ENCODE measurements at regions not wholly inside any gene's neighbourhood (a gene's known extent, or its start where the extent isn't known, plus 50 kb on each side); places are given as distances from the start of the nearest gene placed in this dataset.

DNA sequence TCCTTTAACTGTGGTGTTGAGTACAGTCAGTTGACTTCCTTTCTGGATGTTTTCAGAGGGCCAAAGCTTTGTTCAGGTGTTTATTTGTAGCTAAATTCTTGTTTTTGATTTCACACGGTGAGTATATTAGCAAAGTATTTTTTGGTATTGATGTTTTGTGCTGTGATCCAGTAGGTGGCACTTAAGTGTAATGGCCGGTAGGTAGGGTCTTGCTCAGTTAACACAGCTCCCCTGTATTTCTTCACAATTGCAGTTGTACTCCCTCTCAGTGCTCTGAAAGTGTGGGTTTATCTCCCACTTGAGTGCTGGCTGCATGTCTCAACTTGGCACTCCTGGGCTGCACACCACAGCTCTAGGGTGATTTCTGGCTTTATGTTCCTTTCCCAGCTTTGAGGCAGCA is 339.5 kb downstream of the AEBP2 start:
- Histone ChIP-seq H3K9me3 (ENCODE audit: control insufficient read depth in 5 of 5, low read length in 5 of 5) (no peaks in the 10 kb centered on the region), H3K36me3 (ENCODE audit: control insufficient read depth in 5 of 5, insufficient read depth in 5 of 5, low read length in 5 of 5) (no peaks in the 10 kb centered on the region), H3K27me3 (ENCODE audit: control insufficient read depth in 5 of 5, insufficient read depth in 4 of 5, low read length in 5 of 5) (no peaks in the 10 kb centered on the region), H3K4me1 (ENCODE audit: control insufficient read depth in 5 of 5, insufficient read depth in 5 of 5, low read length in 5 of 5) (peaks cover 0 to 11% (median 4%) of the 10 kb centered on the region in 5 donors), H3K4me3 (ENCODE audit: low read depth in 1 of 5, low read length in 5 of 5) (no peak overlapping the region), H3K27ac (ENCODE audit: low read depth, low read length) (no peak overlapping the region), H3K9ac (ENCODE audit: low read length in 5 of 5) (no peak overlapping the region)

DNA sequence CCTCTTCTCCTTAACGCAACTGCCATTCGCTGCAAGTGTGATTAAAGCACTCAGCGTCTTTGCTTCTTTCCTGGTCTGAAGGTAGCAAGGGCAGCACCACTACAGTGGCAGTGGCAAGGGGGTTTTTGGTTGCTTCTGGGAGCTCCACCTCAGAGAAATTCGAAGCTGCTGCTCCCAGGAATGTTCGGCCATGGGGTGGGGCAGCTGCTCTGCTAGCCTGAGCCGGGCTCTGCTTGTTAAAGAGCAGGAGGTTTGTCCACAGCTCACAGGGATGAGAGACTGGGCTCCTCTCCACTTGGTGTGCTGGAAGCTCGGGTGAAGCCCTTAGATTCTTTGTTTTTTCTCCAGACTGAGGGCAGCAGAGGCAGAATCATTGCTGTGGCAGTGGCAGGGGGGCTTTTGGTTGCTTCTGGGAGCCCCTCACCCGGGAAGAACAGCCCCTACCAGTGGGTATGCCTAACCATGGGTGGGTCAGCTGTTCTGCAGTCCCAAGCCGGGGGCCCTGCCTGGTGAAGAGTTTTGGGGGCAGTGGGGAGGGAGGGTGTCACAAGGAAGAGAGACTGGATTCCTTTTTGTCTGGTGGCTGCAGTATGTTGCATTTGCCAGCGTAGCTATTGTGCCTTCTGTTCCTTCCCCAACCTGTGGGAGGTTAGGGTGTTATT is 340.2 kb downstream of the AEBP2 start:
- Histone ChIP-seq H3K27ac (ENCODE audit: low read depth, low read length) (no peak overlapping the region), H3K36me3 (ENCODE audit: control insufficient read depth in 5 of 5, insufficient read depth in 5 of 5, low read length in 5 of 5) (no peaks in the 10 kb centered on the region), H3K27me3 (ENCODE audit: control insufficient read depth in 5 of 5, insufficient read depth in 4 of 5, low read length in 5 of 5) (no peaks in the 10 kb centered on the region), H3K9ac (ENCODE audit: low read length in 5 of 5) (no peak overlapping the region), H3K4me3 (ENCODE audit: low read depth in 1 of 5, low read length in 5 of 5) (no peak overlapping the region), H3K4me1 (ENCODE audit: control insufficient read depth in 5 of 5, insufficient read depth in 5 of 5, low read length in 5 of 5) (peaks cover 0 to 11% (median 4%) of the 10 kb centered on the region in 5 donors), H3K9me3 (ENCODE audit: control insufficient read depth in 5 of 5, low read length in 5 of 5) (peaks cover 0 to 3% (median 0%) of the 10 kb centered on the region in 5 donors)

DNA sequence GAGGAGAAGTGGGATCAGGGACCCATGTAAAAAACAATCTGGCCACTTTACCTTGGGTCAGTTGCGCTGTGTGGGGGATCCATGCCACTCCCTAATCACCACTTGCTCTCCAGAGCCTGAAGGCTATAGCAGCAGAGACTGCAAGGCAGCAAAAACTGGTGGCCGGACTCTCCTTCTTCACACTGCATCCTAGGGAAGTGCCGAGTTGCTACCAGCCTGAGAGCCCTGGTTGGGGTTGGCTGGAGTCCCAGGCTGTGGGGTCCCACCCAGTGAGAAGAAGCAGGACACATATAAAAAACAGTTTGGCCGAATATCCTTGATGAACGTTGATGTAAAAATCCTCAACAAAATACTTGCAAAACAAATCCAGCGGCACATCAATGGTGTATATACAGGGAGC is 341.2 kb downstream of the AEBP2 start:
- no peaks in the 10 kb centered on the region for H3K36me3 ChIP-seq (ENCODE audit: control insufficient read depth in 5 of 5, insufficient read depth in 5 of 5, low read length in 5 of 5)
- no peak overlapping the region for H3K4me3 ChIP-seq (ENCODE audit: low read depth in 1 of 5, low read length in 5 of 5)
- peaks cover 0 to 11% (median 4%) of the 10 kb centered on the region in 5 donors for H3K4me1 ChIP-seq (ENCODE audit: control insufficient read depth in 5 of 5, insufficient read depth in 5 of 5, low read length in 5 of 5)
- no peak overlapping the region for H3K9ac ChIP-seq (ENCODE audit: low read length in 5 of 5)
- peaks cover 0 to 7% (median 0%) of the 10 kb centered on the region in 5 donors for H3K9me3 ChIP-seq (ENCODE audit: control insufficient read depth in 5 of 5, low read length in 5 of 5)
- no peak overlapping the region for H3K27ac ChIP-seq (ENCODE audit: low read depth, low read length)
- no peaks in the 10 kb centered on the region for H3K27me3 ChIP-seq (ENCODE audit: control insufficient read depth in 5 of 5, insufficient read depth in 4 of 5, low read length in 5 of 5)

DNA sequence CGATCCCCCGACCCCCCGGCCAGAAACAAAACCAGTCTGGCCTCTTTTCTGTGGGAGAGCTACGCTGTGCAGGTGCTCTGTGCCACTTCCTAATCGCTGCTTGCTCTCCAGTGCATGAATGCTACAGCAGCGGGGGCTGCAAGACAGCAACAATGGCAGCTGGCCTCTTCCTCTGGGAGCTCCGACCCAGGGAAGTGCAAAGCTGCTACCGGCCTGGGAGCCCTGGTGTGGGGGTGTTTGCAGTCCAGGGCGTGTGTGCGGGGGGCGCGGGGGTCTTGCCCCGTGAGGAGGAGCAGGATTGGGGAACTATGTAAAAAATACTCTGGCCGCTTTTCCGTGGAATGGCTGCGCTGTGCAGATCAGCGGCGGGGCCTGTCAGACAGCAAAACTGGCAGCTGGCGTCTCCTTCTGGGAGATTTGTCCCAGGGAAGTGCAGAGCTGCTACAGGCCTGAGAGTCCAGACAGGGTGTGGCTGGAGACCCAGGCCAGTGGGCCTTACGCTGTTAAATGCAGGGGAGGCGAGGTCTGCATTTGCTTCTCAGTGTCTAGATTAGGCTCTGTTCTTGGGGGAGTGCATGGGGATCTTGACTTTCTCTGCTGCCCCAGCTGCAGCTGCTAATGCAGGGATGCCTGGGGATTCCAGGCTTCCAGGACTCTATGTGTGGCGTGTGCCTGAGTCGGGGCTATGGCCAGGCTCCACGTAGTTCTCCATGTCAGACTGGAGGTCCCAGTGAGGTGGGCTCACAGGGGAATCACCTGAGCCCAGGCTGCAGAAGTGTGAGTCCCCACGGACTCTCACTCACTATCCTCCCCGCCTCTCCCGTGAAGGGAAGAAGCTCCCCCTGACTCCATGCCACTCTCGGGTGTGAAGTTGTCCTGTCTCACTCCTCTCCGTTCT is 344.5 kb downstream of the AEBP2 start:
- Histone ChIP-seq H3K9ac (ENCODE audit: low read length in 5 of 5) (no peak overlapping the region), H3K4me1 (ENCODE audit: control insufficient read depth in 5 of 5, insufficient read depth in 5 of 5, low read length in 5 of 5) (peaks cover 0 to 2% (median under 1%) of the 10 kb centered on the region in 5 donors), H3K27ac (ENCODE audit: low read depth, low read length) (no peak overlapping the region), H3K9me3 (ENCODE audit: control insufficient read depth in 5 of 5, low read length in 5 of 5) (peaks cover 0 to 7% (median 0%) of the 10 kb centered on the region in 5 donors), H3K27me3 (ENCODE audit: control insufficient read depth in 5 of 5, insufficient read depth in 4 of 5, low read length in 5 of 5) (no peaks in the 10 kb centered on the region), H3K36me3 (ENCODE audit: control insufficient read depth in 5 of 5, insufficient read depth in 5 of 5, low read length in 5 of 5) (no peaks in the 10 kb centered on the region), H3K4me3 (ENCODE audit: low read depth in 1 of 5, low read length in 5 of 5) (peak overlapping the region in 1 of 5 donors; percentile 2)

DNA sequence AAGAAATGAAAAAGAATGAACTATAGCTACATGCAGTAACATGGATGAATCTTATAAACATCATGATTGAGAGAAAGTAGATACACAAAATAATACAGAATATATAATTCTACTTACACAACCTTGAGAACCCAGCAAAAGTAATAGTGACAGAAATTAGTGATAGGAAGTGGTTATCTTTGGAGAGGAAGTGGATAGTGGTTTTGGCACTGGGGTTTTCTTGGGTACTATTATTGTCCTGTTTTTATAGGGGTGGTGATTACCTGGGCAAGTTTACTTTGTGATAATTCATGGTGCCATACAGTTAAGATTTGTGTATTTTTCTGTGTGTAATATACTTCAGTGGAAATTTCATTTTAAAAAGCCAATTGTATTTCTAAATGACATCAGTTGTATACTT is 352.7 kb downstream of the AEBP2 start:
- H3K4me3 ChIP-seq (ENCODE audit: low read depth in 1 of 5, low read length in 5 of 5) = no peak overlapping the region

DNA sequence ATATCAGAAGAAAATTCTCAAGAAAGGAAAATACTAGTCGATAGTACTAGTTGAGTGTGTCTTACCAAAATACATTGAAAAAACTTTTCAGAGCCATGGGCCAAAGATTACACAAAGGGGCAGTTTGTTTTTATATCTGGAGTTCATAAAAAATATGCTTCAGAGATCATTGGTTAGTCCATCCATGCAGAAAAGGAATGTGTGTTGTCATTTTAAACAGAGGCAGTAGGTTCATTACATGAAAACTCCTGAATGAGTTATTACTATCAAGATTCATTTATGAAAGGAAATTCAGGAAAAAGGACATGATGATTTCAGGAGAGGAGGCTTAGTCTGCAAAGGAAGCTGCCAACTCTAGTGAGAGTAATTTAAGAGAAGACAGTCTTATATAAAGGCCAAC is 354.8 kb downstream of the AEBP2 start:
- Histone ChIP-seq H3K9me3 (ENCODE audit: control insufficient read depth in 5 of 5, low read length in 5 of 5) (no peaks in the 10 kb centered on the region), H3K27ac (ENCODE audit: low read depth, low read length) (no peak overlapping the region), H3K4me3 (ENCODE audit: low read depth in 1 of 5, low read length in 5 of 5) (no peak overlapping the region), H3K4me1 (ENCODE audit: control insufficient read depth in 5 of 5, insufficient read depth in 5 of 5, low read length in 5 of 5) (no peaks in the 10 kb centered on the region), H3K9ac (ENCODE audit: low read length in 5 of 5) (no peak overlapping the region), H3K36me3 (ENCODE audit: control insufficient read depth in 5 of 5, insufficient read depth in 5 of 5, low read length in 5 of 5) (no peaks in the 10 kb centered on the region), H3K27me3 (ENCODE audit: control insufficient read depth in 5 of 5, insufficient read depth in 4 of 5, low read length in 5 of 5) (no peaks in the 10 kb centered on the region)

More for the DNA sequence above, 352.7 kb downstream of the AEBP2 start:
- H3K27ac ChIP-seq (ENCODE audit: low read depth, low read length) = no peak overlapping the region
- no peak overlapping the region for H3K9ac ChIP-seq (ENCODE audit: low read length in 5 of 5)
- H3K4me1 ChIP-seq (ENCODE audit: control insufficient read depth in 5 of 5, insufficient read depth in 5 of 5, low read length in 5 of 5) = no peaks in the 10 kb centered on the region
- H3K36me3 ChIP-seq (ENCODE audit: control insufficient read depth in 5 of 5, insufficient read depth in 5 of 5, low read length in 5 of 5) = no peaks in the 10 kb centered on the region
- no peaks in the 10 kb centered on the region for H3K9me3 ChIP-seq (ENCODE audit: control insufficient read depth in 5 of 5, low read length in 5 of 5)
- H3K27me3 ChIP-seq (ENCODE audit: control insufficient read depth in 5 of 5, insufficient read depth in 4 of 5, low read length in 5 of 5) = no peaks in the 10 kb centered on the region

DNA sequence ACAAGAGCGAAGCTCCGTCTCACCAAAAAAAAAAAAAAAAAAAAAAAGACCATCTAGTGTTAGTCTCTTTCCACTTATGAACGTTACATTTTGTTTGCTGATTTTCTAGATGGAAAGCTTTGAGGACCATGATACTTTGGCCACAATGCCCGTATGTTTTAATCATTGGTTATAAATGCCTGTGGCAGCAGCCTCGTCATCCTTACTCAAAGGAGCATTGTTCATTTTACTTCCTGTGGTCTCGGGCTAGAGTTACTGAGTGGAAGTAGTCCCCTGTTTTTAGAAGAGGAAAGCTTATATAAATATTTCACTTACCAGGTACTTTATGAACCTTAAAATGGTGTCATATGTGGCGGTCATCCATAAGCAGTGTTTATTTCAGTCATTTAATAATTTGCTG is 359.9 kb downstream of the AEBP2 start:
- no peak overlapping the region for H3K9ac ChIP-seq (ENCODE audit: low read length in 5 of 5)
- no peaks in the 10 kb centered on the region for H3K36me3 ChIP-seq (ENCODE audit: control insufficient read depth in 5 of 5, insufficient read depth in 5 of 5, low read length in 5 of 5)
- H3K27ac ChIP-seq (ENCODE audit: low read depth, low read length) = no peak overlapping the region
- H3K27me3 ChIP-seq (ENCODE audit: control insufficient read depth in 5 of 5, insufficient read depth in 4 of 5, low read length in 5 of 5) = no peaks in the 10 kb centered on the region
- no peak overlapping the region for H3K4me3 ChIP-seq (ENCODE audit: low read depth in 1 of 5, low read length in 5 of 5)
- no peaks in the 10 kb centered on the region for H3K9me3 ChIP-seq (ENCODE audit: control insufficient read depth in 5 of 5, low read length in 5 of 5)
- H3K4me1 ChIP-seq (ENCODE audit: control insufficient read depth in 5 of 5, insufficient read depth in 5 of 5, low read length in 5 of 5) = peaks cover 0 to 3% (median 0%) of the 10 kb centered on the region in 5 donors

DNA sequence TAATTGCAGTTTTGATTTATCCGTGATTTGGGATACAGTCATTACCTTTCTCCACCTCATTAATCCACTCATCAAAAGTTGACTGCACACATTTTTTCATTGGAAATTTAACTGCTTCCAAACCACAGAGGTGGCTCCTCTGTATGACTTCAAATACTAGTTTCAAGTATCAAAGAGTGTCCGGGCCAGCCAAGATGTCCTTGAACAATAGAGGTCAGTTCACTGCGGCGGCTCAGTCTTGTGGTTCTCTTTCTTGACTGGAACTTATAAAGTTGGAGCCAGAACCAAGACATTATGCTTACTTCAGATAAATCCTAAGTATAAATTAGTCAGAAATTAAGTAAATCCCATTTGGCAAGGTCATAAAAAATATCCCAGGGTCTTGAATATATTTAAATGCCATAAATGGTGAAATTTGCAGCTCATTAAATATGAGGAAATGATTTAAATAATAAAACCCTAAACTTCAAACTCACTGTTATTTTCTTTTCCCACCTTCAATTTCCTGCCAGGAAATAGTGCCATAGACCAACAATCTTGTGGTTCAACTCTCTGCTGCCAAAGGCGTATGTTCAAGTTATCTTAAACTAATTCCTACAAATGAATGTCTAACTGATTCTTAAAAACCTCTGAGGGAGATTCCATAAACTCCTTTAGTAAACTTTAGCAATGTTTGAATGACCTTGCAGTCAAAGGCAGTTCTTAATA is 360.8 kb downstream of the AEBP2 start:
- no peak overlapping the region for H3K9ac ChIP-seq (ENCODE audit: low read length in 5 of 5)
- H3K27me3 ChIP-seq (ENCODE audit: control insufficient read depth in 5 of 5, insufficient read depth in 4 of 5, low read length in 5 of 5) = no peaks in the 10 kb centered on the region
- H3K9me3 ChIP-seq (ENCODE audit: control insufficient read depth in 5 of 5, low read length in 5 of 5) = no peaks in the 10 kb centered on the region
- H3K27ac ChIP-seq (ENCODE audit: low read depth, low read length) = no peak overlapping the region
- H3K4me3 ChIP-seq (ENCODE audit: low read depth in 1 of 5, low read length in 5 of 5) = no peak overlapping the region
- peaks cover 0 to 3% (median 0%) of the 10 kb centered on the region in 5 donors for H3K4me1 ChIP-seq (ENCODE audit: control insufficient read depth in 5 of 5, insufficient read depth in 5 of 5, low read length in 5 of 5)
- no peaks in the 10 kb centered on the region for H3K36me3 ChIP-seq (ENCODE audit: control insufficient read depth in 5 of 5, insufficient read depth in 5 of 5, low read length in 5 of 5)

DNA sequence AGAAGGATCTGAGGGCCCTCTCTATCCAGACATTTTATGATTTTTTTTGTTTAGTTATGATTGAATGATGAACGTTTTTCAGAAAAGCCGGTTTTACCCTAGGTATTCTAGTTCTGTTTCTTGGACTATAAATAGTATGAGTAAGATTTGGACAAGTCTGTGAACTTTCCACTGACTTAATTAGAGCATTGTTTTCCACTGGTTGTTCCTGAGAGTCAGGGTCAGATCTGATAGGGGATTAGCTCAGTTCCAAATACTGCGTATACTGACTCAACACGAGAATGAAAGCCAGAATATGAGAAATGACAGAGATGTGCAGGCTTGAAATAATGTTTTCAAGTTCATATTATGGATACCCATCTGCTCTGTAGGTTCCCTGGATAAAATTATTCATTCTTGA is 361.6 kb downstream of the AEBP2 start:
- peaks cover 0 to 3% (median 0%) of the 10 kb centered on the region in 5 donors for H3K4me1 ChIP-seq (ENCODE audit: control insufficient read depth in 5 of 5, insufficient read depth in 5 of 5, low read length in 5 of 5)
- no peaks in the 10 kb centered on the region for H3K9me3 ChIP-seq (ENCODE audit: control insufficient read depth in 5 of 5, low read length in 5 of 5)
- H3K4me3 ChIP-seq (ENCODE audit: low read depth in 1 of 5, low read length in 5 of 5) = no peak overlapping the region
- H3K27me3 ChIP-seq (ENCODE audit: control insufficient read depth in 5 of 5, insufficient read depth in 4 of 5, low read length in 5 of 5) = no peaks in the 10 kb centered on the region
- H3K27ac ChIP-seq (ENCODE audit: low read depth, low read length) = no peak overlapping the region
- no peak overlapping the region for H3K9ac ChIP-seq (ENCODE audit: low read length in 5 of 5)
- H3K36me3 ChIP-seq (ENCODE audit: control insufficient read depth in 5 of 5, insufficient read depth in 5 of 5, low read length in 5 of 5) = no peaks in the 10 kb centered on the region

DNA sequence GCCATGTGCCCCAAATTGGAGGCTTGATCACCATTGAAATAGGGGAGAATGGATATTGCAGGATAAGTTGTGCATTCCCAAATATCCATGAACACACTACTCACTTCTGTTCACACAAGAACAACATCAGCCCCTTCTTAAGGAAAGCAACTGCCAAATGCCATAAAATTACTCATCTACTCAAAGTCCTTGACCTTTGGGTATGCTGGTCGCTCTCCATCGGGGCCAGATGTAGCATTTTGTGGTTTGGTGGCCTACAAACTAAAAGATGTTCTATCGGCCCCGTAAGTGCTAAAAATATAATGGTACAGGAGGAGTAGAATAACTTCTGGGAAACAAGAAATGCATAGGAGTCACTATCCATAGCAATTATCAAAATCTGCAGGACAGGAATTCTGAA is 362.6 kb downstream of the AEBP2 start:
- H3K27ac ChIP-seq (ENCODE audit: low read depth, low read length) = no peak overlapping the region
- no peak overlapping the region for H3K9ac ChIP-seq (ENCODE audit: low read length in 5 of 5)
- no peak overlapping the region for H3K4me3 ChIP-seq (ENCODE audit: low read depth in 1 of 5, low read length in 5 of 5)
- H3K36me3 ChIP-seq (ENCODE audit: control insufficient read depth in 5 of 5, insufficient read depth in 5 of 5, low read length in 5 of 5) = no peaks in the 10 kb centered on the region
- no peaks in the 10 kb centered on the region for H3K9me3 ChIP-seq (ENCODE audit: control insufficient read depth in 5 of 5, low read length in 5 of 5)
- no peaks in the 10 kb centered on the region for H3K27me3 ChIP-seq (ENCODE audit: control insufficient read depth in 5 of 5, insufficient read depth in 4 of 5, low read length in 5 of 5)
- H3K4me1 ChIP-seq (ENCODE audit: control insufficient read depth in 5 of 5, insufficient read depth in 5 of 5, low read length in 5 of 5) = peaks cover 0 to 3% (median 0%) of the 10 kb centered on the region in 5 donors

Data from subcutaneous abdominal adipose tissue (tissue), 5 donors.